ENCODE measurements at regions not wholly inside any gene's neighbourhood (a gene's known extent, or its start where the extent isn't known, plus 50 kb on each side); places are given as distances from the start of the nearest gene placed in this dataset.

DNA sequence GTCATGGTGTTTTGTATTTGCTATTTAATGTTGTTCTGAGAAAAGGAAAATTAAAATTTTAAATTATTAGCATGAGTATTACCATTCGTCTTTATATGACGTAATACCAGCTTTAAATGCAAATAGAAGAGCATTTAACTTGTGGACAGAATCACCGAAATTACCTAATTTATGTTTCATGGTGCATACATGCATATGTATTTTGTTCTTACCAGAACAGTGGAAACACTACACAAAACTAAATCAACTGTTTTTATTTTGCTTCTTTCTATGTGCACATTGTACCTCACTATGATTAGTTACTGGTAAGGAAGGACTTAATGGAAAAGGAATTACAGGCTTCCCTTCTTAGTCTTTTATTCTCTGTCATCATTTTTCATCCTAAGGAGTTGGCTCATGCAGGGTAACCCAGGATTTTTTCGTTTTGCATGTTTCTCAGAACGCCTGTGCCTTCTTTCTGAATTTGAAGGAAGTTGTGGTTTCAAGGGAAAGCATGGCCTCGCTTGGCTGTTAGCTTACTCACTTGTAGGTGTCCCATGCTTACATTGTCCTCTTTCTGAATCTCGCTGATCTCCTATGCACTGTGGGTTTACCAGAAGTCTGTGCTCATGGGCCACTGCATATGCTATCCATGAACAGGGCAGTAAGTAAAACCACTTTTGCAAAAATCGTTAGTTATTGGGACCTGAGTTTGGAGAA lies 300.0 kb upstream of the PUDP start:
- TF ChIP-seq POLR2AphosphoS5 (IDR thresholded peaks at IDR 0.05; ENCODE audit: low read depth, low read length), result no peak
- no peak for TF ChIP-seq TAF1 (IDR thresholded peaks at IDR 0.05; ENCODE audit: borderline replicate concordance, low read depth, low read length)
- no peak for TF ChIP-seq POLR2A (IDR thresholded peaks at IDR 0.05; ENCODE audit: low read depth, low read length)

Measured in GM12892 (cell line).